ENCODE measurements at regions not wholly inside any gene's neighbourhood (a gene's known extent, or its start where the extent isn't known, plus 50 kb on each side); places are given as distances from the start of the nearest gene placed in this dataset.

GRCh38 chr12:69056743-69057515 lies 124.0 kb upstream of the CPM start:
- WGBS, 2 donors, result 45 to 46% methylated on average over 2 of the region's 2 CpGs
- peaks cover 42% of the 10 kb centered on the region for H3K4me1 ChIP-seq
- ATAC-seq (no peak), DNase-seq (no peak)
- H3K9me3 ChIP-seq, result no peaks in the 10 kb centered on the region
- H3K4me3 ChIP-seq, result no peak overlapping the region
- no peak for TF ChIP-seq CTCF (IDR thresholded peaks at IDR 0.05)
- no peak for TF ChIP-seq POLR2A (IDR thresholded peaks at IDR 0.05)
- peak overlapping the region in 2 of 4 donors; percentile 27 to 42 for H3K27ac ChIP-seq
- no peaks in the 10 kb centered on the region for H3K36me3 ChIP-seq (replicated peaks in 1 of 2; ENCODE audit: insufficient read depth in 1 of 2, low read depth in 2 of 2)
- intact Hi-C loops (cut with DNase I), result no loop called here
- no peaks in the 10 kb centered on the region for H3K27me3 ChIP-seq

- intact Hi-C loops (cut with DNase I), result no loop called here
- no peak overlapping the region for H3K4me3 ChIP-seq
- DNase-seq (no peak), ATAC-seq (no peak)
- H3K9me3 ChIP-seq, result no peaks in the 10 kb centered on the region
- H3K4me1 ChIP-seq, result peaks cover 42% of the 10 kb centered on the region
- no peaks in the 10 kb centered on the region for H3K27me3 ChIP-seq
- no peak for TF ChIP-seq POLR2A (IDR thresholded peaks at IDR 0.05)
- TF ChIP-seq CTCF (IDR thresholded peaks at IDR 0.05), result no peak
- WGBS, 2 donors, result 43 to 46% methylated on average over 3 of the region's 3 CpGs
- no peak overlapping the region for H3K27ac ChIP-seq
- H3K36me3 ChIP-seq (replicated peaks in 1 of 2; ENCODE audit: insufficient read depth in 1 of 2, low read depth in 2 of 2), result no peaks in the 10 kb centered on the region
Measured at GRCh38 chr12:69057742-69058141, 124.8 kb upstream of the CPM start.

GRCh38 chr12:69059465-69060457 lies 126.8 kb upstream of the CPM start:
- H3K36me3 ChIP-seq (replicated peaks in 1 of 2; ENCODE audit: insufficient read depth in 1 of 2, low read depth in 2 of 2), result no peaks in the 10 kb centered on the region
- ATAC-seq, result no peak

GRCh38 chr12:69061574-69061973 lies 128.6 kb upstream of the CPM start:
- intact Hi-C loops (cut with DNase I), result no loop called here
- H3K27ac ChIP-seq, result peak overlapping the region in 2 of 4 donors; percentile 25 to 49
- no peak for TF ChIP-seq POLR2A (IDR thresholded peaks at IDR 0.05)
- no peaks in the 10 kb centered on the region for H3K36me3 ChIP-seq (replicated peaks in 1 of 2; ENCODE audit: insufficient read depth in 1 of 2, low read depth in 2 of 2)
- no peak overlapping the region for H3K4me3 ChIP-seq
- DNase-seq, result peak in 1 of 4 donors; percentile 19
- peak; percentile 47 for ATAC-seq
- H3K4me1 ChIP-seq, result peaks cover 34% of the 10 kb centered on the region
- H3K9me3 ChIP-seq, result no peaks in the 10 kb centered on the region
- 35% methylated on average over 1 of the region's 1 CpG for WGBS, 2 donors
- no peaks in the 10 kb centered on the region for H3K27me3 ChIP-seq

More at GRCh38 chr12:69059465-69060457, 126.8 kb upstream of the CPM start:
- Histone ChIP-seq H3K9me3 (no peaks in the 10 kb centered on the region), H3K27ac (no peak overlapping the region), H3K4me1 (peaks cover 35% of the 10 kb centered on the region), H3K27me3 (no peaks in the 10 kb centered on the region), H3K4me3 (no peak overlapping the region)
- TF ChIP-seq CTCF (IDR thresholded peaks at IDR 0.05), result no peak
- TF ChIP-seq POLR2A (IDR thresholded peaks at IDR 0.05), result no peak
- DNase-seq, result no peak
- WGBS, 2 donors, result 93 to 94% methylated on average over 8 of the region's 8 CpGs
- intact Hi-C loops (cut with DNase I), result no loop called here

GRCh38 chr12:69062621-69063237 lies 129.8 kb upstream of the CPM start:
- intact Hi-C loops (cut with DNase I), result no loop called here
- Histone ChIP-seq H3K27me3 (no peaks in the 10 kb centered on the region), H3K4me3 (no peak overlapping the region), H3K36me3 (replicated peaks in 1 of 2; ENCODE audit: insufficient read depth in 1 of 2, low read depth in 2 of 2) (no peaks in the 10 kb centered on the region), H3K27ac (peak overlapping the region in 2 of 4 donors; percentile 25 to 49), H3K4me1 (peaks cover 27% of the 10 kb centered on the region), H3K9me3 (no peaks in the 10 kb centered on the region)
- ATAC-seq (no peak), DNase-seq (no peak)
- 79 to 96% methylated on average over 3 of the region's 3 CpGs for WGBS, 2 donors
- TF ChIP-seq CTCF (IDR thresholded peaks at IDR 0.05) (no peak), POLR2A (IDR thresholded peaks at IDR 0.05) (no peak)

Measured in body of pancreas (tissue), 4 donors.